B cell (primary cell): ENCODE measurements at regions not wholly inside any gene's neighbourhood (a gene's known extent, or its start where the extent isn't known, plus 50 kb on each side); places are given as distances from the start of the nearest gene placed in this dataset.

Experiments
- ATAC-seq: fragments of 200-7000 bp; cut with Tn5 transposase; one replicate; pipeline ENCODE4 v1.10.0; 2021; ENCODE audit warnings: low read depth, mild to moderate bottlenecking, moderate number of reproducible peaks, moderate library complexity
- CTCF ChIA-PET: fragments of 350-600 bp; sonication (Branson Sonifier 250); formaldehyde crosslinking; loops from one replicate; lab custom pipeline; 2021; ENCODE audit warnings: antibody characterized with exemption, inconsistent platforms; lab: Charles Lee
- POLR2A ChIA-PET: fragments of 350-600 bp; sonication (Branson Sonifier 250); formaldehyde crosslinking; loops from one replicate; lab custom pipeline; 2021; ENCODE audit warnings: antibody characterized with exemption; lab: Charles Lee
- DNase-seq: peaks from one replicate; pipeline ENCODE4 v3.0.0; 2013
- H2AFZ ChIP-seq: 2 replicates; pipeline ENCODE4 v1.6.1; 2012; ENCODE audit warnings: mild to moderate bottlenecking, low read depth, low read length; ENCODE audit not compliant: insufficient read depth, poor library complexity, severe bottlenecking
- H3K27ac ChIP-seq, 2 donors: 1 replicate in 1 of 2; 2 replicates in 1 of 2; pipeline ENCODE4 v1.5.1; 2012 to 2013; ENCODE audit warnings: low read length in 2 of 2, mild to moderate bottlenecking in 2 of 2, moderate library complexity in 1 of 2
- H3K27me3 ChIP-seq, 4 experiments: fragments of 200-600 bp in 1 of 4; sonication (generic) in 1 of 4; replicated peaks in 1 of 4; 1 replicate in 2 of 4; 2 replicates in 2 of 4; pipeline versions ENCODE4 v1.6.1 to v1.7.0; 2013 to 2016; ENCODE audit warnings: low read length in 3 of 4, mild to moderate bottlenecking in 2 of 4, mixed read lengths in 1 of 4, moderate library complexity in 1 of 4; ENCODE audit not compliant: insufficient read depth in 4 of 4, control insufficient read depth in 3 of 4; ENCODE audit errors: control extremely low read depth in 1 of 4
- H3K36me3 ChIP-seq, 2 experiments: replicated peaks in 1 of 2; 1 replicate in 1 of 2; 2 replicates in 1 of 2; pipeline versions ENCODE4 v1.6.1 to v1.7.1; 2013; ENCODE audit warnings: low read length in 1 of 2; ENCODE audit not compliant: insufficient read depth in 2 of 2, control insufficient read depth in 1 of 2; ENCODE audit errors: control extremely low read depth in 1 of 2, extremely low read depth in 1 of 2
- H3K4me1 ChIP-seq, 2 donors: fragments of 200-600 bp in 1 of 2; sonication (generic) in 1 of 2; 1 replicate in 1 of 2; 2 replicates in 1 of 2; pipeline versions ENCODE4 v1.5.1 to v1.6.1; 2013 to 2017; ENCODE audit warnings: low read length in 2 of 2; ENCODE audit not compliant: control insufficient read depth in 2 of 2, insufficient read depth in 2 of 2
- H3K4me2 ChIP-seq: replicated peaks from 2 replicates; pipeline ENCODE3; 2012; ENCODE audit warnings: mild to moderate bottlenecking, low read depth, low read length; ENCODE audit not compliant: poor library complexity, severe bottlenecking
- H3K4me3 ChIP-seq, 5 experiments: fragments of 200-600 bp in 1 of 5; sonication (generic) in 1 of 5; 1 replicate in 3 of 5; 2 replicates in 2 of 5; pipeline versions ENCODE4 v1.5.1 to v1.7.0; 2011 to 2016; ENCODE audit warnings: low read length in 4 of 5, mild to moderate bottlenecking in 4 of 5, low read depth in 2 of 5, control low read depth in 1 of 5, moderate library complexity in 1 of 5; ENCODE audit not compliant: insufficient read depth in 1 of 5; ENCODE audit errors: control extremely low read depth in 1 of 5, extremely low read depth in 1 of 5
- H3K79me2 ChIP-seq: fragments of 200-600 bp; sonication (generic); one replicate; pipeline ENCODE4 v1.6.0; 2016; ENCODE audit warnings: low read length; ENCODE audit not compliant: control insufficient read depth, insufficient read depth
- H3K9ac ChIP-seq: fragments of 200-600 bp; sonication (generic); 2 replicates; pipeline ENCODE4 v1.6.1; 2017; ENCODE audit warnings: mild to moderate bottlenecking, low read length, moderate library complexity
- H3K9me3 ChIP-seq, 3 donors: one replicate each; pipeline versions ENCODE4 v1.6.1 to v1.7.1; 2013; ENCODE audit warnings: low read length in 2 of 3; ENCODE audit not compliant: control insufficient read depth in 2 of 3, insufficient read depth in 1 of 3; ENCODE audit errors: control extremely low read depth in 1 of 3
- H4K20me1 ChIP-seq: 2 replicates; pipeline ENCODE4 v1.6.0; 2012; ENCODE audit warnings: mild to moderate bottlenecking, low read length; ENCODE audit not compliant: insufficient read depth, control insufficient read depth, poor library complexity, severe bottlenecking
- H3K27ac Mint-ChIP-seq: one replicate; pipeline ENCODE4 v1.8.0; 2021; ENCODE audit warnings: mixed read lengths
- H3K27me3 Mint-ChIP-seq: one replicate; pipeline ENCODE4 v1.8.0; 2021; ENCODE audit warnings: mixed read lengths
- H3K4me1 Mint-ChIP-seq: one replicate; pipeline ENCODE4 v1.8.0; 2021; ENCODE audit warnings: mixed read lengths
- H3K4me3 Mint-ChIP-seq: one replicate; pipeline ENCODE4 v1.8.0; 2021; ENCODE audit warnings: mixed read lengths
- H3K9me3 Mint-ChIP-seq: one replicate; pipeline ENCODE4 v1.8.0; 2022; ENCODE audit warnings: mixed read lengths; ENCODE audit not compliant: insufficient read depth
- EZH2 ChIP-seq: IDR thresholded peaks from 2 replicates; pipeline ENCODE4 v1.6.1; 2012; ENCODE audit warnings: borderline replicate concordance, low read depth, mild to moderate bottlenecking, moderate library complexity, low read length; ENCODE audit not compliant: insufficient read depth, poor library complexity, severe bottlenecking
- WGBS: methylation state at CpG from one replicate; pipeline ENCODE4 v1.1.5; 2013; ENCODE audit warnings: missing lambda C conversion rate; ENCODE audit not compliant: insufficient coverage; 5-methylcytosine and 5-hydroxymethylcytosine counted together
- intact Hi-C: fragments of 100-400 bp; cut with micrococcal nuclease; formaldehyde crosslinking; loops from one replicate; pipeline ENCODE4 v1.10.0; 2022
- TF ChIP-seq, protein P1 (sequence below): fragments of 200-600 bp; IDR thresholded peaks from one replicate; pipeline ENCODE4 v1.8.0; 2022; ENCODE audit warnings: antibody characterized with exemption, mild to moderate bottlenecking

GRCh38 chr10:43961523-43962345 is 313.1 kb upstream of the ZNF32 start:
- Histone ChIP-seq H3K9ac (no peak overlapping the region), H3K27ac (no peak overlapping the region), H2AFZ (no peak overlapping the region), H4K20me1 (no peaks in the 10 kb centered on the region), H3K36me3 (no peaks in the 10 kb centered on the region), H3K4me1 (no peaks in the 10 kb centered on the region), H3K9me3 (peaks cover 0 to 9% (median 0%) of the 10 kb centered on the region in 3 donors), H3K4me2 (no peak overlapping the region), H3K79me2 (no peaks in the 10 kb centered on the region), H3K4me3 (no peak overlapping the region), H3K27me3 (peaks cover 0 to 5% (median 0%) of the 10 kb centered on the region in 4 experiments)
- TF ChIP-seq, protein P1, sequence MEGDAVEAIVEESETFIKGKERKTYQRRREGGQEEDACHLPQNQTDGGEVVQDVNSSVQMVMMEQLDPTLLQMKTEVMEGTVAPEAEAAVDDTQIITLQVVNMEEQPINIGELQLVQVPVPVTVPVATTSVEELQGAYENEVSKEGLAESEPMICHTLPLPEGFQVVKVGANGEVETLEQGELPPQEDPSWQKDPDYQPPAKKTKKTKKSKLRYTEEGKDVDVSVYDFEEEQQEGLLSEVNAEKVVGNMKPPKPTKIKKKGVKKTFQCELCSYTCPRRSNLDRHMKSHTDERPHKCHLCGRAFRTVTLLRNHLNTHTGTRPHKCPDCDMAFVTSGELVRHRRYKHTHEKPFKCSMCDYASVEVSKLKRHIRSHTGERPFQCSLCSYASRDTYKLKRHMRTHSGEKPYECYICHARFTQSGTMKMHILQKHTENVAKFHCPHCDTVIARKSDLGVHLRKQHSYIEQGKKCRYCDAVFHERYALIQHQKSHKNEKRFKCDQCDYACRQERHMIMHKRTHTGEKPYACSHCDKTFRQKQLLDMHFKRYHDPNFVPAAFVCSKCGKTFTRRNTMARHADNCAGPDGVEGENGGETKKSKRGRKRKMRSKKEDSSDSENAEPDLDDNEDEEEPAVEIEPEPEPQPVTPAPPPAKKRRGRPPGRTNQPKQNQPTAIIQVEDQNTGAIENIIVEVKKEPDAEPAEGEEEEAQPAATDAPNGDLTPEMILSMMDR = no peak
- TF ChIP-seq EZH2 = no peak
- WGBS = 76% methylated on average over 15 of the region's 15 CpGs
- H3K4me3 Mint-ChIP-seq = no peak overlapping the region
- POLR2A ChIA-PET = no interaction called here
- peaks cover 4% of the 10 kb centered on the region for H3K4me1 Mint-ChIP-seq
- ATAC-seq (no peak), DNase-seq (no peak)
- intact Hi-C loops = no loop called here
- peaks cover 23% of the 10 kb centered on the region for H3K27me3 Mint-ChIP-seq
- no peaks in the 10 kb centered on the region for H3K9me3 Mint-ChIP-seq
- CTCF ChIA-PET = no interaction called here
- no peak overlapping the region for H3K27ac Mint-ChIP-seq

- Histone ChIP-seq H3K27me3 (peaks cover 0 to 5% (median 0%) of the 10 kb centered on the region in 4 experiments), H4K20me1 (no peaks in the 10 kb centered on the region), H3K36me3 (no peaks in the 10 kb centered on the region), H3K27ac (no peak overlapping the region), H3K4me2 (no peak overlapping the region), H3K9ac (no peak overlapping the region), H3K79me2 (no peaks in the 10 kb centered on the region), H3K4me3 (no peak overlapping the region), H3K9me3 (peaks cover 0 to 9% (median 0%) of the 10 kb centered on the region in 3 donors), H3K4me1 (no peaks in the 10 kb centered on the region), H2AFZ (no peak overlapping the region)
- 100% methylated on average over 2 of the region's 4 CpGs for WGBS
- POLR2A ChIA-PET = no interaction called here
- intact Hi-C loops = no loop called here
- CTCF ChIA-PET = no interaction called here
- TF ChIP-seq EZH2 = no peak
- TF ChIP-seq, protein P1 = no peak
- Mint-ChIP-seq H3K4me1 (peaks cover 4% of the 10 kb centered on the region), H3K27ac (no peak overlapping the region), H3K27me3 (peaks cover 26% of the 10 kb centered on the region), H3K4me3 (no peak overlapping the region), H3K9me3 (no peaks in the 10 kb centered on the region)
- DNase-seq = no peak
- no peak for ATAC-seq
These were observed 312.3 kb upstream of the ZNF32 start for GRCh38 chr10:43960981-43961380.
